ENCODE measurements at regions not wholly inside any gene's neighbourhood (a gene's known extent, or its start where the extent isn't known, plus 50 kb on each side); places are given as distances from the start of the nearest gene placed in this dataset.
"Not testable (repeated sequence)": the region's sequence is repeated elsewhere in the genome, so short reads cannot be mapped to it uniquely, and the experiment has no call there.

DNA sequence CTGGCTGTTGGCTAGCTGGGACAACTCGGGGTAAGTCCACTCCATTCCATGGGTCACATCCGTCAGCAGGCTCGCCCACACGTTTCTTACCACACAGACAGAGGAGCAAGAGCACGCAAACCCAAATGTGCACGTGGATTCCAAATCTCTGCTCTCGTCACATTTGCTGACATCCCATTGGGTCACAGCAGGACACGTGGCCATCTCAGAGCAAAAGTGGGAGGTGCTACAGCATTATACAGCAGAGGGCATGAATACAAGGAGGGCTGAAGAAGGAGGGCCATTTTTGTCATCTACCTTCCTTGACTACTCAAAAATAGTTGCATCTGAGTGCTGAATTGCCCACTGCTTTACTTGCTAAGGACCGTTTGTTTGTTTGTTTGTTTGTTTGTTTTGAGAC, 84.7 kb downstream of the RBBP6 start:
- DNase-seq (ENCODE audit: low spot score), result no peak

DNA sequence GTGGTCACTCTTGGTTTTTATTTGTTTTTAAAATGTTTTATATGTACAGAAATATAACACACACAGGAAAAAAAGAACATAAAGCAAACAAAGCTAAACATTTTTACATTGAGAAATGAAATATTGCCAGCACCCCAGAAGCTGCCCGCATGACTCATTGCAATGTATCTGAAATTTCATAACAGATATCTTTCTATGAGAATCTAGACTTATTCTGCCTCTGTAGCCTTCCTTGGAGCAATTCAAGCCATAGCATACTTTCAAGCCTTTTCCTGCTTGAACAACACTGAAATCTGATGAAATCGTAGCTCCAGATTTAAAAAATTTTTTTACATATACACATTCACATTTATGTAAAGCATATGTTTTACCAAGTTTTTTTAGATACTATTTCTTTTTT, 86.9 kb downstream of the RBBP6 start:
- DNase-seq (ENCODE audit: low spot score), result no peak

DNA sequence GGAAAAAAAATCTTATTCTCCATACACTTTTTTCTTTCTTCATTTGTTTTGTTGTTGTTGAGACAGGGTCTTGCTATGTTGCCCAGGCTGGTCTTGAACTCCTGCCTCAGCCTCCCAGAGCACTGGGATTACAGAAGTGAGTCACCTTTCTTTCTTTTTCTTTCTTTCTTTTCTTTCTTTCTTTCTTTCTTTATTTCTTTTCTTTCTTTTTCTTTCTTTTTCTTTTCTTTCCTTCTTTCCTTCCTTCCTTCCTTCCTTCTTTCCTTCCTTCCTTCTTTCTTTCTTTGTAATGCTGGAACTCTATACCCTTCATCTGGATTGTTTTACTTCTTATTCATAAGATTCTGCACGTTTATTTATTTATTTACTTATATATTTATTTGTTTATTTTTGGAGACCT, 94.5 kb upstream of the TNRC6A start:
- no peak for DNase-seq (ENCODE audit: low spot score)

DNA sequence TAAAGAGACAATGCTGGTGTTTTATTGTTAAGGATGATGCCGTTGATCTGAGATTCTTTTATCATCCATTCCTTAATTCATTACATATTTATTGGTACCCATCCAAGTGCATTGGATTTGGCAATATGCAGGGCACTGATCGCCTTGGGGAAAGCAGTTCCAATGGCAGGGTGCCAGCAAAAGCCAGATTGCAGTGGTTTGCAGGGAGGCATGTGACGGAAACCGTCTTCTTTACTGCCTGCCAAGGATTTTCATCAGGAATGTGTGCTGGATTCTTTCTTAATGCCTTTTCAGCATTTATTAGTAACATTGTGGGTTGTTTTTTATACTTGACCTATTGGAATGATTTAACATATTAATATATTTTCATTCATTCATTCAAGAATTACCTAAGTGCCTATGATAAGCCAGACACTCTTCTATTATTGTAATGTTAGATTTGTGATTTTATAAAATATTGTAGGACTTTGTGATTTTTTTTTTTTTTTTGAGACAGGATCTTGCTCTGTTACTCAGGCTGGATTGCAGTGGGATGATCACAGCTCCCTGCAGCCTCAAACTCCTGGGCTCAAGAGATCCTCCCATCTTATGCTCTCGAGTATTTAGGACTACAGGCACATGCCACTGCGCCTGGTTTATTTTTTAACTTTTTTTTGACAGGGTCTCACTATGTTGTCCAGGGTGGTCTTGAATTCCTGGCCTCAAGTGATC, 93.4 kb upstream of the TNRC6A start:
- peak; percentile 50 for DNase-seq (ENCODE audit: low spot score)

DNA sequence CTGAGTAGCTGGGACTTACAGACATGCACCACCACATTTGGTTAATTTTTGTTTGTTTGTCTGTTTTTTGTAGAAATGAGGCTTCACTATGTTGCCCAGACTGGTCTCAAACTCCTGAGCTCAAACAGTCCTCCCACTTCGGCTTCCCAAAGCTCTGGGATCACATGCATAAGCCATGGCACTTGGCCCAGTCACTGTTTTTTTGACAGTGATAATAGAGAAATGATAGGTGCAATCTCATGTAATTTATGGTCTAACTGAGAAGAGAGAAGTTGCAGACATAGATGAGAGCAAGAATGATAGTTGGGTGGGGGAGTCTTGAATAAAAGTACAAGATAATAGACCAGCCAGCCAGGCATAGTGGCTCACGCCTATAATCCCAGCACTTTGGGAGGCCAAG, 89.7 kb upstream of the TNRC6A start:
- no peak for DNase-seq (ENCODE audit: low spot score)

DNA sequence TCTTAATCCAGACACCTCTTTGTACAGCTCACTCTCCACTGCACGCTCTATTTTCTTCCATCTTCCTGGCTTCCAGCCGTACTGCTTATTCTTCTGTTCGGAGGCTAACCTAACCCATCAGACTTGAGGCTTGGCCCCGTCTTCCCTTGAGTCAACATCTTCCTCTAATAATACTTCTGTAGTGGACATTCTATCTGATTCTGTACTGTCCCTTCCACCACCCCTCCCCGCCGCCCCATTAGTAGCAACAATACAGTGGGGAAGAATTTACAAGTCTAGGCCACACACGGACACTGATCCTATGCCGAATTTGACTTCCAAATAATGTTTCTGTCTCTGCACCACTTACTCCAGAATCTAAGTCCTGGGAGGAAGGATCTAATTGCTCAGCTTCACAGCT, 86.0 kb upstream of the TNRC6A start:
- DNase-seq (ENCODE audit: low spot score), result no peak

DNA sequence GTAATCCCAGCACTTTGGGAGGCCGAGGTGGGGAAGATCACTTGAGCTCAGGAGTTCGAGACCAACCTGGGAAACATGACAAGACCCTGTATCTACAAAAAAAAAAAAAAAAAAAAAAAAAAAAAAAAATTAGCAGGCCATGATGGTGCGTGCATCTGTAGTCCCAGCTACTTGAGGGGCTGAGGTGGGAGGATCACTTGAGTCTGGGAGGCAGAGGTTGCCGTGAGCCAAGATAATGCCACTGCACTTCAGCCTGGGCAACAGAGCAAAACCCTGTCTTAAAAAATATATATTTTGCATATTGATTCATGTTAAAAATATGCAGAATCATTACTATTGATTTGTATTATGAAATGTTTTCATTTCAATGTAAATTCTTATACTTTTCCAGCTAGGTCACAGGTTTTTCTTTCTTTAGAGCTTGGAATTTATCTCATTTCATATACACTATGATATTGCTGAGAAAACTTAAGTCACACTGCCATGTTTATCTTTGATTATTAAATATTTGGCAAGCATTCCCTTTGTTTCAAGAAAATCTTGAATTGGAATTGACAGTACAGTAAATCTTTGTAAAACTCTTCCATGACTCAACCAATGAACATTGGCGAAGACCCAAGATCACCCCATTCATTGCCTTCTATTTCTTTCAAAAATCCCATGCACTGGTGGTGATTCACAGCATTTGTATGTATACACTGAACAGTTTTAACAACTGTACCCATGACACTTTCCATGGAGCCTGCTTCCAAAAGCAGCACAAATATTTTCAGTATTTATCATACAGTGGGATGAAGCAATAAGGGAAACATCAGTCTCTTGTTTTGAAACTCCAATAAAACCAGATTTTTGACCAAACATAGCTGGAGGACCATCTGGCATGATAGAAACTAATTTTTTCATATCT, 83.5 kb upstream of the TNRC6A start:
- DNase-seq (ENCODE audit: low spot score), result peak; percentile 61

DNA sequence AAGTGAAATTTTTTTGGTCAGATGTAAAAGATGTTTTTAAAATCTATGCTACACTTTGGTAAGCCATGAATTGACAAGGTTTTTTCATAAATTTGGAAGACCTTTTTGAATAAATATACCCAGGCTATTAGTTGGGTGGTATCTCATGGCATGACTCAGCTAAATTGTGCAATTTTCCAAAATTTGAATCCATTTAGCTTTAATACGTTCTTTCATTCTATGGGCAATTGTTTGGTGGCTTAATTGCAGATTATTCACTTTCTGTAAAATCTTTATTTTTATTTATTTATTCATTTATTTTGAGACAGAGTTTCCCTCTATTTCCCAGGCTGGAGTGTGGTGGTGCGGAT, 82.8 kb upstream of the TNRC6A start:
- no peak for DNase-seq (ENCODE audit: low spot score)

DNA sequence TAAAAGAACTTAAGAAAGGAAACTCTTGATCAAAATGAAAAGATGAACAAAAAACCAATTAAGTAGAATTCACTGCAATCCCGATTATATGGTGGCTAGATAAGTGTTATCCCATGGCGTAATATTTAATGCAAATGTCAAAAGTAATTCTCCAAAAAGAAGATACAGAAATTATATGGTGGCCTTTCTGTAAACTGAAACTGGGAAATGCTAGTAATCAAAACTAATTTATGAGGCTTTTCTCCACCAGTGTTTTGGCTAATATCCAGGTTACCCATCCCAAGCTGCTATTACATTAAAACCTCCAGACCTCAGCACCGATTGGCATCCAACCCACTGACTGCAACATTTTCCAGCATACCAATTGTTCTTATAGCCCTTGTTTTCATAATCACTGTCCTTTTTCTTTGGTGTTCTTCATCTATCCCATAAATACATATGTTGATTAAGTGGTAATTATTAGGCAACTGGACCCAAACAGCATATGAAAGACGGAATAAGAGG, 77.2 kb upstream of the TNRC6A start:
- DNase-seq (ENCODE audit: low spot score), result no peak

DNA sequence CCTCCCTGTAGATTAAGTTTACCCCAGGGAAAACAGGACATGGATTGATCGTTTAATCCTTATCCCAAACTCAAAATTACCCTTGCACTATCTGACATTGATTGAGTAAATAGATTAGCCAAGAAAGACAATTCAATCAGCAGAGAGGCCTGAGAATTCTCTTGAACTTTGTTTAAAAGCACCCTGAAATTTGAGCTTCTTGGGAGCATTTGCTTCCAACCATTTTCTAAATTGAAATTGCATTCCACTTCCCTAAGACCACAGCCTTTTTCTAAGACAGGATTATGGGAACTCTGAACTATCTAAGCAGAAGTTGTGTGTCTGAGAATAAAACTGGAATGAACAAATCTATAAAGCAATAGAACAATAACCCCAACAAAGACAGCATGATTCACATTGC, 76.6 kb upstream of the TNRC6A start:
- no peak for DNase-seq (ENCODE audit: low spot score)

DNA sequence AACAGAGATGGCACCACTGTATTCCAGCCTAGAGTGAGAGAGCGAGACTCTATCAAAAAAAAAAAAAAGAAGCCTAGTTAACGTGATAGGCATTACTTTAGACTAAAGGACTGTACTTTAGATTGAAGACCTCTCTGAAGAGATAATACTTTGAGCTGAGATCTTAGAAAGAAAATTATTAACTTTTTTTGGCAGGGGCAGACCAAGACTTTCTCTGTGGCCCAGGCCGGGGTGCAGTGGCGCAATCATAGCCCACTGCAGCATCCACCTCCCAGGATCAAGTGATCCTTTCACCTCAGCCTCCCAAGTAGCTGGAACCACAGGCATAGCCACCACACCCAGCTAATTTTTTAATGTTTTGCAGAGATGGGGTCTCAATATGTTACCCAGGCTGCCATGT, 75.7 kb upstream of the TNRC6A start:
- no peak for DNase-seq (ENCODE audit: low spot score)

DNA sequence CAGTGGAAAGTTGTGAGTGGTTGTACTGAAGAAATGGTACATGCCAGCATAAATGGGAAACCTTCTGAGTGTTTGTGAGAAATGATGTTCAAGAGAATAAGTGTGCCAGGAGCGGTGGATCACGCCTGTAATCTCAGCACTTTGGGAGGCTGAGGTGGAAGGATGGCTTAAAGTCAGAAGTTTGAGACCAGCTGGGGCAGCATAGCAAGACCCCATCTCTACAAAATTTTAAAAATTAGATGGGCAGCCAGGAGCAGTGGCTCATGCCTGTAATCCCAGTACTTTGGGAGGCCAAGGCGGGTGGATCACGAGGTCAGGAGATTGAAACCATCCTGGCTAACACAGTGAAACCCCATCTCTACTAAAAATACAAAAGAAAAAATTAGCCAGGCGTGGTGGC, 63.5 kb upstream of the TNRC6A start:
- not testable (repeated sequence) for DNase-seq (ENCODE audit: low spot score)

DNA sequence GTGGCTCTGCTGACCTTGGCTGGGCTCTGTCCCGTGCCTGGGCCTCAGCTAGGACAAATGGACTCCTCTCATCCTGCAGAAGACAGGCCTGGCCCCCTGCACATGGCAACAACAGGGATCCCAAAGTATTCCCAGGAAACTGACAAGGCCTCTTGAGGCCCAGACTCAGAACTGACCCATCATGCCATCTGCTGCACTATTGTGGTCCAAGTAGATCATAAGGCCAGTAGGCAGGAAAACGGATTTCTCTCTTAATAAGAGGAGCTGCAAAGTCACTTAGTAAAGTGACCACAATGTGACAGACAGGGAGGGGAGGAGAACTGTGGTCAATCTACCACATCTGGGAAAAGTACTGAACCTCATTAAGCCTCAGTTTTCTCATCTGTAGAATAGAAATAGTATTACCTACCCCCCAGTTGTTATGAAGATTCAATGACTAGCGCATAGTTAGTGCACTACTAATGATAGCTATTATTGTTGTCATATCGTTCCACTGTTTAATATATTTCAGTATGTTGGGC, 62.1 kb upstream of the TNRC6A start:
- no peak for DNase-seq (ENCODE audit: low spot score)

DNA sequence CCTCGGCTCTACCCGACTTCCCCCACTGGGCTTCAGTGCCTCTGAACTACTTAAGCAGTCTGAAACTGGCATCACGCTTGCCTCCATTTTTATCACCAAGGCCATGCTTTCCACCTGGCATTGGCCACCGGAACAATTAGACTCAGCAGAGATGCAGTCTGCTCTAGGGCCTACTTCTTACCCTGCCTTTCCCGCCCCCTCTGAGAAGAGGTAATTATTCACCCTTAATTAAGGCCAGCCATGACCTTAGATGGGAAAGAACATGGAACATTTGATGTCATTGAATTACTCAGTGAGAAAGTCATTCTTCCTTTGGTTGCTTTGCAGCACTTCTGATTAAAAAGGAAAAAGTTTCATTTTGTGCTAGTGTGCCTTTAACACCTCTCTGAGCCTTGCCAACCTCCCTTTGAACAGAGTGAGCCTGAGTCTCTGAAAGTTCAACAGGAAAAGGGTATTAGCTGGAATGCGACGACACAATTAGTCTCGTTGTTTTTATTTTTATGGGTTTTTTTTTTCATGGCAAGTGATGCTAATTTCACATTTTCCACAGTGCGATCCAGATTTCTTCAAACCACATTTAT, 60.9 kb upstream of the TNRC6A start:
- DNase-seq (ENCODE audit: low spot score), result no peak

DNA sequence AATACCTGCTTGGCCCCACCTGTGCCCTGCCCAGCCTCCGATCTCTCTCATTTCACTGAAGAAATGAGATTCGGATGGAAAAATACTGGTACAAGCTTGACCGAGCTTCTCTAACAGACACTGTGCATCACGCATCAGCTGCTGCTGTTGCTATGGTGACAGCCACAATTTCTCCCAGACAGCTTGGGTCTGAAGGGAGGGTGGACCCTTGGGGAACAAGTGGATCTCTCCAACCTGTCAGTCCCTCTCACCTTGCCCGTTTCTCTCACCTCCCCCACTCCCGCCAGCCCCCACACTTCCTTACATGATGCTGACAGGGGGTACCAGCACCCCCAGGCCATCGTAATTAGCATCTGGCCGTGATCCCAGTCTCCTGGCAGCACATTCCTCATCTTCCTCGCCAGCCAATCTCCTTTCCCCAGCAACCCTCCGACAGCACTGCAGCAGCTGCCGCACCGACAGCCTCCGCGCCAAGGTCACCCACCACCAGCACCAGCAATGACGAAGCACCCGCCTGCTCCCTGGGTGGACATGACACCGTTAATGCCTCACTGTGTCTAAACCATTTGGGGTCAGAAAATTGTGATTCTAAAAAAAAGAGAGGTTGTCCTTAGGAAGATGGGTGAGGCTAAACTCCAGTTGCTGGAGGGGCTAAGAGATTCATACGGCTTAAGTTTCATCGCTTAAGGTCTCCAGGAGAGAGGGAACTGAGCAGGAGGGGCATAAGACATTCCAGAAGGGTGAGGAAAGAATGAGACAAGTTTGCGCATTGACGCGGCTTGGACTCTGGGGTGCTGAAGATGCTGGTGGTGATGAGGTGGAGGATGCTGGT, 58.6 kb upstream of the TNRC6A start:
- DNase-seq (ENCODE audit: low spot score), result no peak

DNA sequence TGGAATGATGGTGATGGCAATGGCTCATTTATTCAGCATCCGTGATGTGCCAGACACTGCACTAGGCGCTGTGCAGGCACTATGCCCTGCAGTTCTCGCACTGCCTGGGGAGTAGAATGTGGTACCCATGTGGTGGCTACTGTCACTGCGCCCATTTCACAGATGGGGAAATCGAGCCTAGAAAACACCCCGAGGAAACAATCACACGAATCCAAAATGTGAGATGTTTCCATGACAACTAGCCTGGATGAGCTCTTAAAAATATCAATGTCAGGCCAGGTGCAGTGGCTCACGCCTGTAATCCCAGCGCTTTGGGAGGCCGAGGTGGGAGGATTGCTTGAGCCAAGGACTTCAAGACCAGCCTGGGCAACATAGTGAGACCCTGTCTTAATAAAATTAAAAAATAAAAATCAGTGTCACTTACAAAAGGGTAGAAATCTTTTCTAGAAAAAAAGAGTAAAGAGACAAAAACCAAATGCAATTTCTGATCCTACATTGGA, 57.9 kb upstream of the TNRC6A start:
- no peak for DNase-seq (ENCODE audit: low spot score)

DNA sequence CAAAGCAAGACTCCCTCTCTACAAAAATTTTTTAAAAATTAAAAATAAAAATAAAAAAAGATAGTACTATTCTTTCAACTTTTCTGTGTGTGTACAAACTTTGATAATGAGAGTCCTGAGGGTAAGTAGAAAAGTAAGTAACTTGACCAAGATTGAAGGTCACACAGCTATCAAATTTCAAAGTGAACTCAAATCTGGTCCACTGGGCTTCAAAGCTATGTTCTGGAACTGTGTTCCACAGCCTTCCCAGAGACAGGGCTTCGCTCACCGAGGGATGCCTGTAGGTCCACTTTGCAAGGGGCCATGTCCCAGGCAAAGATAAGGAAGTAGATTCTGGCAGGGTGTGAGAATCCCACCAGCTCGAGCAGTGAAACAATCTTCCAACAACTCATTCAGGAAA, 56.3 kb upstream of the TNRC6A start:
- DNase-seq (ENCODE audit: low spot score), result no peak

DNA sequence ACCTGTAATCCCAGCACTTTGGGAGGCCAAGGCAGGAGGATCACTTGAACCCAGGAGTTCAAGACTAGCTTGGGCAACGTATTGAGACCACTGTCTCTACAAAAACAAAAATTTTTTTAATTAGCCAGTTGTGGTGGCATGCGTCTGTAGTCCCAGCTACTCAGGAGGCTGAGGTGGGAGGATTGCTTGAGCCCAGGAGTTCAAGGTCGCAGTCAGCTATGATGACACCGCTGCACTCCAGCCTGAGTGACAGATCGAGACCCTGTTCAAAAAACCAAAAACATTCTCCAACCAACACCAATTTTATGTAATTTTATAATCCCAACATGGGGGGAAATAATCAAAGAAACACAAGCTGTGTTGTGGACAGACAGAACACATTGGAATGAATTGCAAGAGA, 54.6 kb upstream of the TNRC6A start:
- no peak for DNase-seq (ENCODE audit: low spot score)

DNA sequence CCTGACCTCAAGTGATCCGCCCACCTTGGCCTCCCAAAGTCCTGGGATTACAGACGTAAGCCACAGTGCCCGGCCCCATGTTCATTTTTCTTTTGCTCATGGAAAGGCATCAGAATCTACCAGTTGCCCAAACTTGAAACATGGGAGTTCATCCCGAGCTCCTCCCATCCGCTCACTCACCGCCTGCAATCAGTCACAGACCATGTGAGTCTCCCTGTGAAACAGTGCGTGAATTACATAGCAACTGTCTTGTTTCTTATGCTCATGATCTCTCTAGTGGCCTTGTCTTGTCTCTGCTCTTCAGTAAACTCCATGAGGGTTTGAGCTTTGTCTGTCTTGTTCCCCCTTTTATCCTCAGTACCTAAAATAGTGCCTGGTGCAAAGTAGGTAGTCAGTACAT, 52.1 kb upstream of the TNRC6A start:
- no peak for DNase-seq (ENCODE audit: low spot score)
